ENCODE measurements at regions not wholly inside any gene's neighbourhood (a gene's known extent, or its start where the extent isn't known, plus 50 kb on each side); places are given as distances from the start of the nearest gene placed in this dataset.

DNA sequence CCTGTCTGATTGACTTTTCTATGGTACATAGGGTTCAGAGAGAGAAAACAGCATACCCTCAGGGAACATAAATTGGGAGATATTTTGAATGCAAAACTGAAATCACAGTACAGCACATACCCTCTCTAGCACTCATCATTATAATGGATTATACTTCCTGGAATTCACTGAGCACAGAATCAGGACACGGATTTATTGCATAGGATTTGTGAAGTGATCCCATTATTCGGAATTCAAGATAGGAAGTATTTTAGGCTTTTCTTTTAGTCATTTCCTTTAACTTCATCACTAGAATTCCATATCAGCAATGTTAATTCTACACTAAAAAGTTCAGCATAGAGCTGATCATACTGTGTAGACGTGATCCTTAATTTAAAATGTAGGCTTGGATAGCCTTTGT, 407.0 kb downstream of the PID1 start:
- no peak for ATAC-seq
- TF ChIP-seq, protein P1, sequence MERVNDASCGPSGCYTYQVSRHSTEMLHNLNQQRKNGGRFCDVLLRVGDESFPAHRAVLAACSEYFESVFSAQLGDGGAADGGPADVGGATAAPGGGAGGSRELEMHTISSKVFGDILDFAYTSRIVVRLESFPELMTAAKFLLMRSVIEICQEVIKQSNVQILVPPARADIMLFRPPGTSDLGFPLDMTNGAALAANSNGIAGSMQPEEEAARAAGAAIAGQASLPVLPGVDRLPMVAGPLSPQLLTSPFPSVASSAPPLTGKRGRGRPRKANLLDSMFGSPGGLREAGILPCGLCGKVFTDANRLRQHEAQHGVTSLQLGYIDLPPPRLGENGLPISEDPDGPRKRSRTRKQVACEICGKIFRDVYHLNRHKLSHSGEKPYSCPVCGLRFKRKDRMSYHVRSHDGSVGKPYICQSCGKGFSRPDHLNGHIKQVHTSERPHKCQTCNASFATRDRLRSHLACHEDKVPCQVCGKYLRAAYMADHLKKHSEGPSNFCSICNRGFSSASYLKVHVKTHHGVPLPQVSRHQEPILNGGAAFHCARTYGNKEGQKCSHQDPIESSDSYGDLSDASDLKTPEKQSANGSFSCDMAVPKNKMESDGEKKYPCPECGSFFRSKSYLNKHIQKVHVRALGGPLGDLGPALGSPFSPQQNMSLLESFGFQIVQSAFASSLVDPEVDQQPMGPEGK (CRISPR knock-in tag; IDR thresholded peaks at IDR 0.05; ENCODE audit: borderline replicate concordance), result no peak
- TF ChIP-seq, protein P2, sequence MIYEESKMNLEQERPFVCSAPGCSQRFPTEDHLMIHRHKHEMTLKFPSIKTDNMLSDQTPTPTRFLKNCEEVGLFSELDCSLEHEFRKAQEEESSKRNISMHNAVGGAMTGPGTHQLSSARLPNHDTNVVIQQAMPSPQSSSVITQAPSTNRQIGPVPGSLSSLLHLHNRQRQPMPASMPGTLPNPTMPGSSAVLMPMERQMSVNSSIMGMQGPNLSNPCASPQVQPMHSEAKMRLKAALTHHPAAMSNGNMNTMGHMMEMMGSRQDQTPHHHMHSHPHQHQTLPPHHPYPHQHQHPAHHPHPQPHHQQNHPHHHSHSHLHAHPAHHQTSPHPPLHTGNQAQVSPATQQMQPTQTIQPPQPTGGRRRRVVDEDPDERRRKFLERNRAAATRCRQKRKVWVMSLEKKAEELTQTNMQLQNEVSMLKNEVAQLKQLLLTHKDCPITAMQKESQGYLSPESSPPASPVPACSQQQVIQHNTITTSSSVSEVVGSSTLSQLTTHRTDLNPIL (CRISPR knock-in tag; IDR thresholded peaks at IDR 0.05; ENCODE audit: low read depth), result no peak
- no peak for TF ChIP-seq SNAI2 (CRISPR knock-in tag; IDR thresholded peaks at IDR 0.05)
- no peak for TF ChIP-seq CSDC2 (CRISPR knock-in tag; IDR thresholded peaks at IDR 0.05)
- TF ChIP-seq ISL1 (CRISPR knock-in tag; IDR thresholded peaks at IDR 0.05), result no peak
- no peak for TF ChIP-seq ESRRG (CRISPR knock-in tag; IDR thresholded peaks at IDR 0.05)
- no peak for TF ChIP-seq CSRNP3 (CRISPR knock-in tag; IDR thresholded peaks at IDR 0.05)
- no peak for TF ChIP-seq ARNTL (CRISPR knock-in tag; IDR thresholded peaks at IDR 0.05; ENCODE audit: borderline replicate concordance, low read depth)
- TF ChIP-seq TOX (CRISPR knock-in tag; IDR thresholded peaks at IDR 0.05; ENCODE audit: borderline replicate concordance), result no peak
- no peak for TF ChIP-seq GLIS3 (CRISPR knock-in tag; IDR thresholded peaks at IDR 0.05)
- TF ChIP-seq, protein P3, sequence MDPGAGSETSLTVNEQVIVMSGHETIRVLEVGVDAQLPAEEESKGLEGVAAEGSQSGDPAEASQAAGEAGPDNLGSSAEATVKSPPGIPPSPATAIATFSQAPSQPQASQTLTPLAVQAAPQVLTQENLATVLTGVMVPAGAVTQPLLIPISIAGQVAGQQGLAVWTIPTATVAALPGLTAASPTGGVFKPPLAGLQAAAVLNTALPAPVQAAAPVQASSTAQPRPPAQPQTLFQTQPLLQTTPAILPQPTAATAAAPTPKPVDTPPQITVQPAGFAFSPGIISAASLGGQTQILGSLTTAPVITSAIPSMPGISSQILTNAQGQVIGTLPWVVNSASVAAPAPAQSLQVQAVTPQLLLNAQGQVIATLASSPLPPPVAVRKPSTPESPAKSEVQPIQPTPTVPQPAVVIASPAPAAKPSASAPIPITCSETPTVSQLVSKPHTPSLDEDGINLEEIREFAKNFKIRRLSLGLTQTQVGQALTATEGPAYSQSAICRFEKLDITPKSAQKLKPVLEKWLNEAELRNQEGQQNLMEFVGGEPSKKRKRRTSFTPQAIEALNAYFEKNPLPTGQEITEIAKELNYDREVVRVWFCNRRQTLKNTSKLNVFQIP (CRISPR knock-in tag; IDR thresholded peaks at IDR 0.05; ENCODE audit: borderline replicate concordance, low read depth), result no peak
- TF ChIP-seq ZC3H10 (CRISPR knock-in tag; IDR thresholded peaks at IDR 0.05), result no peak
- TF ChIP-seq RARB (CRISPR knock-in tag; IDR thresholded peaks at IDR 0.05), result no peak

DNA sequence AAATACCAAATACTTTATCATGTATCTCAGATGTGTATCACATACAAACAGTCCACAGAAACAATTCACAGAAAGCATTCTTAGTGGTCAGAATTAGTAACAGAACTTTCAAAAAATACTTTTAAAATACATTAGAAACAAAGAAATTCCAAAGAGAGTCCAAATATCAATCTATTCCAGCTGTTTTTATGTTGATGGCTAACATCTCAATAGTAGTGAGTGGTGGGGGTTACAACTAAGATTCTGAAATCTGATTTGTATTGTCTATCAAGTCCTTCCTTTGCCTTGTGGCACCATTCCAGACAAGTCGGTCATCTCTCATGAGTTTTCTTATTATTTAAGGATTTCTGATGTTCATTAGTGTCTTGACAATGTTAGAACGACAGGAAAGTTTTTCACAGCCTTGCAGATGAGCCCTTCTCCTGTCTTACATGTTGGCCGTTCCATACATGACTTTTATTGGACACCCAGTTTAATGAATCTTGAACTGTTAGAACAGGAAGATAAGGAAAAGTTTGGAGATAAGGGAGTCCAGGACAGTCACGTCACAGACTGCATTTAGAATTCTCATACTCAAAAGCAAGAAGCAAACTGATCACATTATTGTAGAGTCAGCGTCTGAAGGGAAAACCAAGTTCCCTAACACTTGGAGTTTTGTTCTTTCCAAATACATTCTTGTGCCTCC, 410.3 kb downstream of the PID1 start:
- no peak for ATAC-seq
- TF ChIP-seq SNAI2 (CRISPR knock-in tag; IDR thresholded peaks at IDR 0.05), result no peak
- no peak for TF ChIP-seq CSDC2 (CRISPR knock-in tag; IDR thresholded peaks at IDR 0.05)
- TF ChIP-seq ISL1 (CRISPR knock-in tag; IDR thresholded peaks at IDR 0.05), result no peak
- TF ChIP-seq TOX (CRISPR knock-in tag; IDR thresholded peaks at IDR 0.05; ENCODE audit: borderline replicate concordance), result no peak
- TF ChIP-seq RARB (CRISPR knock-in tag; IDR thresholded peaks at IDR 0.05), result no peak
- no peak for TF ChIP-seq TCF4 (CRISPR knock-in tag; IDR thresholded peaks at IDR 0.05; ENCODE audit: borderline replicate concordance)
- TF ChIP-seq ZC3H10 (CRISPR knock-in tag; IDR thresholded peaks at IDR 0.05), result no peak
- no peak for TF ChIP-seq ZNF565 (CRISPR knock-in tag; conservative IDR thresholded peaks at IDR 0.05; ENCODE audit: low read depth)
- TF ChIP-seq, protein P4, sequence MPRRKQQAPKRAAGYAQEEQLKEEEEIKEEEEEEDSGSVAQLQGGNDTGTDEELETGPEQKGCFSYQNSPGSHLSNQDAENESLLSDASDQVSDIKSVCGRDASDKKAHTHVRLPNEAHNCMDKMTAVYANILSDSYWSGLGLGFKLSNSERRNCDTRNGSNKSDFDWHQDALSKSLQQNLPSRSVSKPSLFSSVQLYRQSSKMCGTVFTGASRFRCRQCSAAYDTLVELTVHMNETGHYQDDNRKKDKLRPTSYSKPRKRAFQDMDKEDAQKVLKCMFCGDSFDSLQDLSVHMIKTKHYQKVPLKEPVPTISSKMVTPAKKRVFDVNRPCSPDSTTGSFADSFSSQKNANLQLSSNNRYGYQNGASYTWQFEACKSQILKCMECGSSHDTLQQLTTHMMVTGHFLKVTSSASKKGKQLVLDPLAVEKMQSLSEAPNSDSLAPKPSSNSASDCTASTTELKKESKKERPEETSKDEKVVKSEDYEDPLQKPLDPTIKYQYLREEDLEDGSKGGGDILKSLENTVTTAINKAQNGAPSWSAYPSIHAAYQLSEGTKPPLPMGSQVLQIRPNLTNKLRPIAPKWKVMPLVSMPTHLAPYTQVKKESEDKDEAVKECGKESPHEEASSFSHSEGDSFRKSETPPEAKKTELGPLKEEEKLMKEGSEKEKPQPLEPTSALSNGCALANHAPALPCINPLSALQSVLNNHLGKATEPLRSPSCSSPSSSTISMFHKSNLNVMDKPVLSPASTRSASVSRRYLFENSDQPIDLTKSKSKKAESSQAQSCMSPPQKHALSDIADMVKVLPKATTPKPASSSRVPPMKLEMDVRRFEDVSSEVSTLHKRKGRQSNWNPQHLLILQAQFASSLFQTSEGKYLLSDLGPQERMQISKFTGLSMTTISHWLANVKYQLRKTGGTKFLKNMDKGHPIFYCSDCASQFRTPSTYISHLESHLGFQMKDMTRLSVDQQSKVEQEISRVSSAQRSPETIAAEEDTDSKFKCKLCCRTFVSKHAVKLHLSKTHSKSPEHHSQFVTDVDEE (CRISPR knock-in tag; IDR thresholded peaks at IDR 0.05), result no peak

DNA sequence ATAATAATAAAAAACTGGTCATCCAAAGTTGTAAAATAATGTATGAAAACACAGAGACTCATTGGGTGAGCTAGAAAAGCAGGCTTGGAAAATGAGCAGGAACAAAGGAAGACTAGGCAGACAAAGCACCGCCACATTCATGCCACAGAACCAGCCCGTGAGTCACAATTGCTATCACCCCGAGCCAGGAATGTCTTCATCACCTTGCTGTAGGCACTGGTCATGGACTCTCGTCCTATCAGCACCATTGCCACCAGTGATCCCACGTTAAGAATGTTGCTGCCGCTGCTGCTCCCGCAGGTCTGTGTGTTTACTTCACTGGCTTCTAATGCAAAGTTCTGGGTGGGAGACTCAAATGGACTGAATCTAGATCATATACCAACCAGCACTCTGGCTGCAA, 417.9 kb downstream of the PID1 start:
- no peak for ATAC-seq
- TF ChIP-seq SNAI2 (CRISPR knock-in tag; IDR thresholded peaks at IDR 0.05) (no peak), BACH2 (CRISPR knock-in tag; IDR thresholded peaks at IDR 0.05; ENCODE audit: borderline replicate concordance) (no peak), GLIS3 (CRISPR knock-in tag; IDR thresholded peaks at IDR 0.05) (no peak), CSRNP3 (CRISPR knock-in tag; IDR thresholded peaks at IDR 0.05) (no peak), ZFP3 (CRISPR knock-in tag; IDR thresholded peaks at IDR 0.05) (no peak), TCF4 (CRISPR knock-in tag; IDR thresholded peaks at IDR 0.05; ENCODE audit: borderline replicate concordance) (no peak), ZNF8 (CRISPR knock-in tag; IDR thresholded peaks at IDR 0.05) (no peak), PPARA (CRISPR knock-in tag; IDR thresholded peaks at IDR 0.05; ENCODE audit: borderline replicate concordance) (no peak), ESRRG (CRISPR knock-in tag; IDR thresholded peaks at IDR 0.05) (no peak), ARNTL (CRISPR knock-in tag; IDR thresholded peaks at IDR 0.05; ENCODE audit: borderline replicate concordance, low read depth) (no peak)
- TF ChIP-seq, protein P2 (CRISPR knock-in tag; IDR thresholded peaks at IDR 0.05; ENCODE audit: low read depth), result no peak
- TF ChIP-seq, protein P4 (CRISPR knock-in tag; IDR thresholded peaks at IDR 0.05), result no peak

All from SK-N-SH treated with all-trans-retinoic acid at 6 μM for 48 hours (cell line).